GM23338 (cell line): ENCODE measurements at regions not wholly inside any gene's neighbourhood (a gene's known extent, or its start where the extent isn't known, plus 50 kb on each side); places are given as distances from the start of the nearest gene placed in this dataset.
"Not testable (repeated sequence)": the region's sequence is repeated elsewhere in the genome, so short reads cannot be mapped to it uniquely, and the experiment has no call there.

Experiments used
- CREB1 ChIP-seq: fragments of 250-450 bp; sonication (Bioruptor Pico); IDR thresholded peaks from 2 replicates; pipeline ENCODE4 v1.5.0; 2020; ENCODE audit warnings: low read depth, mild to moderate bottlenecking, moderate library complexity
- CTCF ChIP-seq, 2 experiments: fragments of 200-600 bp in 1 of 2; sonication (generic) in 1 of 2; conservative IDR thresholded peaks; 2 replicates each; pipeline versions ENCODE4 v1.5.1 to v1.6.1; 2016 to 2017; ENCODE audit warnings: antibody characterized with exemption in 2 of 2, low read depth in 2 of 2, mild to moderate bottlenecking in 2 of 2, moderate library complexity in 1 of 2
- ETS1 ChIP-seq: IDR thresholded peaks from 2 replicates; pipeline ENCODE4 v1.6.1; 2016; ENCODE audit warnings: antibody characterized with exemption
- EZH2 ChIP-seq: fragments of 200-600 bp; sonication (generic); IDR thresholded peaks from one replicate; pipeline ENCODE4 v1.8.0; 2017; ENCODE audit warnings: antibody characterized with exemption, mild to moderate bottlenecking, low read depth; ENCODE audit not compliant: unreplicated experiment
- EZH2phosphoT487 ChIP-seq: fragments of 200-600 bp; sonication (generic); IDR thresholded peaks from one replicate; pipeline ENCODE4 v1.8.1; 2018; ENCODE audit warnings: antibody characterized with exemption; ENCODE audit not compliant: unreplicated experiment
- JUNB ChIP-seq: IDR thresholded peaks from one replicate; pipeline ENCODE4 v1.6.1; 2016; ENCODE audit warnings: antibody characterized with exemption; ENCODE audit not compliant: unreplicated experiment
- NANOG ChIP-seq: IDR thresholded peaks from 2 replicates; pipeline ENCODE4 v1.6.1; 2016; ENCODE audit warnings: antibody characterized with exemption, borderline replicate concordance
- POLR2AphosphoS5 ChIP-seq: IDR thresholded peaks from 2 replicates; pipeline ENCODE4 v1.6.1; 2016; ENCODE audit warnings: antibody characterized with exemption, low read depth
- REST ChIP-seq: IDR thresholded peaks from one replicate; pipeline ENCODE4 v1.6.1; 2018; ENCODE audit warnings: antibody characterized with exemption; ENCODE audit not compliant: unreplicated experiment
- STAT1 ChIP-seq: IDR thresholded peaks from one replicate; pipeline ENCODE4 v1.6.1; 2016; ENCODE audit warnings: antibody characterized with exemption; ENCODE audit not compliant: unreplicated experiment
- ZNF114 ChIP-seq: fragments of 250-450 bp; sonication (Bioruptor Pico); IDR thresholded peaks from 2 replicates; pipeline ENCODE4 v1.5.0; 2020; ENCODE audit warnings: mild to moderate bottlenecking, moderate library complexity
- ZNF331 ChIP-seq: fragments of 250-450 bp; sonication (Bioruptor Pico); IDR thresholded peaks from 2 replicates; pipeline ENCODE4 v1.5.0; 2020; ENCODE audit warnings: low read depth, mild to moderate bottlenecking, moderate library complexity
- ZNF462 ChIP-seq: fragments of 250-450 bp; sonication (Bioruptor Pico); IDR thresholded peaks from 2 replicates; pipeline ENCODE4 v1.5.0; 2020; ENCODE audit warnings: mild to moderate bottlenecking, moderate library complexity

- TF ChIP-seq CTCF (conservative IDR thresholded peaks at IDR 0.05; ENCODE audit: low read depth in 2 of 2); JUNB; REST; POLR2AphosphoS5; EZH2; EZH2phosphoT487; NANOG; ETS1; CREB1; STAT1; ZNF331 (CRISPR knock-in tag); ZNF114; ZNF462: not testable (repeated sequence)
Observed at GRCh38 chr2:113368581-113368980, 68.9 kb upstream of the ZNG1B start.
